MM.1S (cell line): ENCODE measurements at regions not wholly inside any gene's neighbourhood (a gene's known extent, or its start where the extent isn't known, plus 50 kb on each side); places are given as distances from the start of the nearest gene placed in this dataset.

ENCODE experiments used
- EZH2 ChIP-seq: fragments of 300-600 bp; sonication (generic); optimal IDR thresholded peaks from 2 replicates; pipeline ENCODE3; 2017; ENCODE audit warnings: low read depth, mild to moderate bottlenecking, antibody characterized with exemption, low read length, mixed read lengths
- TF ChIP-seq, protein P1 (sequence below): fragments of 300-600 bp; sonication (generic); IDR thresholded peaks from 2 replicates; pipeline ENCODE4 v1.5.1; 2016; ENCODE audit warnings: antibody characterized with exemption, low read length, mixed read lengths

DNA sequence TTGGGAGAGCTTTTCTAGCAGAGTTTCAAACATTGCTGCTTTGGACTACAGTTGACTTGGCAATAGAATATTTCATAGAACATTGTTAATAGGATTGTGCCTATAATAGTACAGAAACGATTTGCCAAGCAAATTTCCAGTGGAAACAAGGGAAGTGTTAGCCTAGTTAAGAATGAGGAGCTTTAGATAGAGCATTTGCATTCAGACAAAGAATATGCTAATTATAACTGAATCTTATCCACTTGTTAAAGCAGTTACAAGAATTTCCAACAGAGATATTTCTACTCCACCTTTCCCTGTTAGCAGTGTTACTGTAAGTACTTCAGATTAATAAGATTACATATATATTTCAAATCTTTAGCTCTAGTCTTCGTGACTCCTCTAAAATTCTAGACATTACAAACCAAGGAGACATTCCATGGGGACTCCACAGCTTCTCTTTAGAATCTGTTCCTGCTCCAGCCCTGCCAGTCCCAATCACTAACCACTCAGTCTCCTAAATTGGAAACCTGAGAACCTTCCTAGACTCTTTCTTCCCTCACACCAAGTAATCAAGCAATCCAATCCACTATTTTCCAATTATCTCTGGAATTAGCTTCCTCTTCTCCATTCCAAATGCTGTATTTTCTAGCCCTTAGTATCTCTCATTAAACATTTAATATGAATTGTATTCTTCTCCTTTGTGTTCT is 141.8 kb upstream of the PBX1 start:
- TF ChIP-seq, protein P1, sequence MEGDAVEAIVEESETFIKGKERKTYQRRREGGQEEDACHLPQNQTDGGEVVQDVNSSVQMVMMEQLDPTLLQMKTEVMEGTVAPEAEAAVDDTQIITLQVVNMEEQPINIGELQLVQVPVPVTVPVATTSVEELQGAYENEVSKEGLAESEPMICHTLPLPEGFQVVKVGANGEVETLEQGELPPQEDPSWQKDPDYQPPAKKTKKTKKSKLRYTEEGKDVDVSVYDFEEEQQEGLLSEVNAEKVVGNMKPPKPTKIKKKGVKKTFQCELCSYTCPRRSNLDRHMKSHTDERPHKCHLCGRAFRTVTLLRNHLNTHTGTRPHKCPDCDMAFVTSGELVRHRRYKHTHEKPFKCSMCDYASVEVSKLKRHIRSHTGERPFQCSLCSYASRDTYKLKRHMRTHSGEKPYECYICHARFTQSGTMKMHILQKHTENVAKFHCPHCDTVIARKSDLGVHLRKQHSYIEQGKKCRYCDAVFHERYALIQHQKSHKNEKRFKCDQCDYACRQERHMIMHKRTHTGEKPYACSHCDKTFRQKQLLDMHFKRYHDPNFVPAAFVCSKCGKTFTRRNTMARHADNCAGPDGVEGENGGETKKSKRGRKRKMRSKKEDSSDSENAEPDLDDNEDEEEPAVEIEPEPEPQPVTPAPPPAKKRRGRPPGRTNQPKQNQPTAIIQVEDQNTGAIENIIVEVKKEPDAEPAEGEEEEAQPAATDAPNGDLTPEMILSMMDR: no peak
- no peak for TF ChIP-seq EZH2
